Activated CD4-positive, alpha-beta T cell treated with anti-CD3 and anti-CD28 coated beads, Interleukin-10, Interleukin-2, amounts not matched to agents 100 ng/mL and 50 ng/mL, durations not matched to agents 16 hours and 8 hours (primary cell): ENCODE measurements at regions not wholly inside any gene's neighbourhood (a gene's known extent, or its start where the extent isn't known, plus 50 kb on each side); places are given as distances from the start of the nearest gene placed in this dataset.

Experiments used
- DNase-seq: peaks from one replicate; pipeline ENCODE4 v3.0.0-alpha.2; 2020

- DNase-seq = no peak
Observed at GRCh38 chr19:31223740-31224534, 125.3 kb downstream of the TSHZ3 start.

GRCh38 chr19:31220540-31220939 lies 128.7 kb downstream of the TSHZ3 start:
- DNase-seq = peak; percentile 69

GRCh38 chr19:31214997-31215396 lies 134.2 kb downstream of the TSHZ3 start:
- DNase-seq = peak; percentile 82

GRCh38 chr19:31214086-31214485 lies 135.2 kb downstream of the TSHZ3 start:
- DNase-seq = peak; percentile 98

- DNase-seq = no peak
Observed at GRCh38 chr19:31211088-31211487, 138.1 kb downstream of the TSHZ3 start.

GRCh38 chr19:31205887-31206518 lies 143.2 kb downstream of the TSHZ3 start:
- no peak for DNase-seq

GRCh38 chr19:31204115-31204514 lies 145.1 kb downstream of the TSHZ3 start:
- DNase-seq = no peak

GRCh38 chr19:31185261-31185660 lies 164.0 kb downstream of the TSHZ3 start:
- DNase-seq = no peak

- DNase-seq = no peak
Observed at GRCh38 chr19:31181535-31181934, 167.7 kb downstream of the TSHZ3 start.

- no peak for DNase-seq
Observed at GRCh38 chr19:31180907-31181306, 168.3 kb downstream of the TSHZ3 start.

GRCh38 chr19:31179471-31179852 lies 169.8 kb downstream of the TSHZ3 start:
- DNase-seq = no peak

GRCh38 chr19:31178833-31179470 lies 170.3 kb downstream of the TSHZ3 start:
- no peak for DNase-seq

GRCh38 chr19:31177246-31177645 lies 172.0 kb downstream of the TSHZ3 start:
- DNase-seq = no peak

GRCh38 chr19:31175564-31176348 lies 173.5 kb downstream of the TSHZ3 start:
- DNase-seq = no peak

- no peak for DNase-seq
Observed at GRCh38 chr19:31174948-31175347, 174.3 kb downstream of the TSHZ3 start.

GRCh38 chr19:31173991-31174390 lies 175.2 kb downstream of the TSHZ3 start:
- DNase-seq = no peak

GRCh38 chr19:31171936-31172335 lies 177.3 kb downstream of the TSHZ3 start:
- no peak for DNase-seq

GRCh38 chr19:31170046-31170445 lies 179.2 kb downstream of the TSHZ3 start:
- DNase-seq = no peak

GRCh38 chr19:31168106-31168625 lies 181.1 kb downstream of the TSHZ3 start:
- DNase-seq = no peak

GRCh38 chr19:31167690-31168089 lies 181.5 kb downstream of the TSHZ3 start:
- no peak for DNase-seq

- no peak for DNase-seq
Observed at GRCh38 chr19:31166206-31166605, 183.0 kb downstream of the TSHZ3 start.

- DNase-seq = no peak
Observed at GRCh38 chr19:31164791-31165251, 184.4 kb downstream of the TSHZ3 start.
